CD4-positive, alpha-beta T cell treated with Interleukin-15 for 4 hours (primary cell): ENCODE measurements at regions not wholly inside any gene's neighbourhood (a gene's known extent, or its start where the extent isn't known, plus 50 kb on each side); places are given as distances from the start of the nearest gene placed in this dataset.
"Not testable (repeated sequence)": the region's sequence is repeated elsewhere in the genome, so short reads cannot be mapped to it uniquely, and the experiment has no call there.

Source experiments
- DNase-seq: peaks from one replicate; pipeline ENCODE4 v3.0.0-alpha.2; 2020; ENCODE audit warnings: low spot score

DNA sequence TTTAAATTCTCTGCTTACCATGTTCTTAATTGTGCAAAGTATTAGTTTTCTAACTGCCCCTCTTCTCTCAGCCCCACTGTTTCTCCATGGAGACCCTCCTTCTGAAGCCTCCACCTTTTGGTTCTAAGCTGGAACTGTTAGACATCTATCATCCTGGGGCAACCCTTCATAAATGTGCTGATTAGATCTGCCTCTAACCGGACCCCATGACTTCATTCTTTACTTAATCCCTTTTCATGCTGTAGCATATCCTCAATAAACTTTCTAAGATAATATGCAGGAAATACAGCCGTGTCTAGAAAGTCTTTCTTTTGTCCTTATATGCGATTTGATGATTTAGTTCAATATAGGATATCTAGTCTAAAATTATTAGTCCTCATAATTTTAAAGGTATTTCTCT is 1020.1 kb downstream of the ADGRL2 start:
- no peak for DNase-seq

DNA sequence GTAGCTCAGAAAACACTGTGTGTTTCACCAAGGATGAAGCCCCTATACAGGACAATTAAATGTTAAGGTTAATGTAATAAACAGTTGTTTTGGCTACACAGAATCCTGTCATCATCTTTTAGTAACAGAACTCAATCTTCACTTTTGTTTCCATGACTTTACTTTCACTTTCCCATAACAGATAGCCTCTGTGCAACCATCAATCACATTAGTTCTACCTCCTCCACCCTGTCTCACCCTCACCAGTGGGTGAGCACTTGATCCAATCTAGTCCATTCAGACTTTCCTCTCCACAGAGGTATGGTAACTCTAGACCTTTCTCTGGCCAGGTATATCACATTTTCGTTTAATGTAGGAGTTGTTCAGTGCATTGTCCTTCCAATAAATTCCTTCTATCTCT is 1018.5 kb downstream of the ADGRL2 start:
- DNase-seq = no peak

GRCh38 chr1:82818586-82818985 is 1017.9 kb downstream of the ADGRL2 start:
- DNase-seq = no peak

DNA sequence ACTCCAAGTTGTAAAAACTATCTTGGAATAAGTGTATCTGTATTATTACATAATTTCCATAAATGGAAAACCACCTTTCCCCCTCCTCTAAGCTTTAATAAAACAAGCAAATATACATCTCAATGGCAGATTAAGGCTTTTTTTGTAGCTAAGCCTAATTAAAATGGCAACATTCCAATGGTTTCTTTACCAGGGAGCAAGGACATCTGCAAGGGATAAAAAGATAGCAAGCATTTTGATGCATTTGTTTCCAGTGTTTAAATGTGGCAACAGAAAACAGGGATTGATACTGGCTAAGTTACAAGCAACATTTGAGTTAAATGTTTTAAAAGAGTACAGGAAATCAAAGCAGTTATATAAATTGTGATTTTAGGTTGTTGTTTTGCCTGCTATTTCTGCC is 1012.7 kb downstream of the ADGRL2 start:
- no peak for DNase-seq

- no peak for DNase-seq
Measured at GRCh38 chr1:82810601-82811000, 1009.9 kb downstream of the ADGRL2 start.

GRCh38 chr1:82807563-82807962 is 1006.8 kb downstream of the ADGRL2 start:
- DNase-seq = no peak

DNA sequence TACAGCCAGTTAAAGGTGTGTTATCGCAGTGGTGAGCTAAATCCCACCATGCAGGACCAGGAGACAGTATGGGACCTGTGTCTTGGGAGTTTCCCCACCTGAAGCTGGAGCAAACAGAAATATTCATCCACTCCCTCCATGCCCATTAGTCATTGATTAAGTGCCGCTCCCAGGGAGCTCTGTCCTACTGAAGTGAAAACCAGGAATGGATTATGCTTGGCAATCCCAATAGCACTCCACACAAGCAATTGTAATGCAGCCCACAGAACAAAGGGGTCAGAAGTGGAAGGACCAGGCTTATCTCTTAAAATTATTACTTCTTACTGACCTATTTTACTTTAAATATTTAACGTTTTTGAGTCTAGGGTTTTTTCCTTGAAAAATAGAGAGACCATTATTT is 1005.4 kb downstream of the ADGRL2 start:
- no peak for DNase-seq

GRCh38 chr1:82801176-82801575 is 1000.4 kb downstream of the ADGRL2 start:
- no peak for DNase-seq

DNA sequence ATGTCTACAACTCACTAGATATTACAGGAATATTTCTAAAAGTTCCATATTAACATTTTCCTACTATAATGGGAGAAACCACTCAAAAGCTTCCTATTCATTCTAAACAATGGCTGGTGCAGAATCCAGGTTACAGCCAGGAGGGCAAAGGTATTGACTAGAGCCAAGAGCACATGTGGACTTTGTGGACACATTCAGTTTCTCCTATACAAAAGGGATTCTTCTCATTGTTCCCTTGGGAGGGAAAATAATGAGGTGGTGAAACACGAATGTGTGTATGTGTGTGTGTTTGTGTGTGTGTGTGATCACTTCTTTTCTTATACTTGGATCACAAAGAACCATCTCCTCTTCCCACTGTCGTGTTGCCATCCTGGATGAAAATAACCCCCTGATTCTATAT is 1000.0 kb downstream of the ADGRL2 start:
- no peak for DNase-seq

DNA sequence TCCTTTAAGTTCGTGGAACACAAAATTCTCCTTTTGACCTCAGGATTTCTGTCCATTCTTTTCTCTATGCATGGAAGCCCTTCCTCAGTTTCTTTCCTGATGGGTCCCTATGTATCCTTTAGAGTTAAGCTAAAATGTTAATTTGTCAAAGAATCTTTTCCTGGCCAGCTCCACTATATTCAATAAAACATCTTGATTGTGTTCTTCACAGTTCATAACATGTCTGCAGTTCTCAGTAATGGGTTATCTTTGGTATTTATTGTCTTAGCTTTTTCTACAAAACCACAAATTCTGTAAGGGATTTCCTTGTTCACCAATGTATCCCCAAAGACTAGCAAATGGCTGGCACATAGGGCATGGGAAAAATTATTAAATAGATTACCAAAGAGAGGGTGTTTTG is 998.5 kb downstream of the ADGRL2 start:
- DNase-seq = no peak

DNA sequence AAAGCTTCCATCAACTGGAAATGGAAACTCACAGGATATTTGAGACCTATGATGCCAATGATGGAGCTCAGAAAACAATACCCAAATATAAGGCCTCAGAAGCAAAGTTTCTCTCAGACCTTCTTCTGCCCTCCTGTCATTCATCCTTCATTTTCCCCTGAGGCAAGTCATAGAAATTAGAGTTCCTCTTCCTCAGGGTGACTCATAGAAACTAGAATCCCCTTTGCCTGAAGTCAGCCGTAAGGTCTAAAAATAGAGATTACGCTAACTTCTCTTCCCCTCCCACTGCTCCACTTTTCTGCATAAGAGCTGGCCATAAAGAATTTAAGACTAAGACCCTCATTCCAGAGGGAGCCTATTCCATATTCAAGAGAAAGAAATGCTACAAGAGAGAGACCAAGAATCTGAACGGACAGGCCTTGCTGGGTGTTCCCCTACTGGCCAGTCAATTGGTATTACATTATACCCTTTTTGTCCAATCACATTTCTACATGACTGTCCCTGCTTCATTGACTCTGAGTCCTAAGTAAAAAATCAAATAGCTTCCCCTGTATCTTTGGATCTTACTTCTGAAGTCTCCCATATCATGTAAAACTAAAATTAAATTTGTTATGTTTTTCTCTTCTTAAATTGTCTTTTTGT is 994.9 kb downstream of the ADGRL2 start:
- DNase-seq = no peak

GRCh38 chr1:82792151-82792550 is 991.4 kb downstream of the ADGRL2 start:
- no peak for DNase-seq

GRCh38 chr1:82790556-82790955 is 989.8 kb downstream of the ADGRL2 start:
- no peak for DNase-seq

DNA sequence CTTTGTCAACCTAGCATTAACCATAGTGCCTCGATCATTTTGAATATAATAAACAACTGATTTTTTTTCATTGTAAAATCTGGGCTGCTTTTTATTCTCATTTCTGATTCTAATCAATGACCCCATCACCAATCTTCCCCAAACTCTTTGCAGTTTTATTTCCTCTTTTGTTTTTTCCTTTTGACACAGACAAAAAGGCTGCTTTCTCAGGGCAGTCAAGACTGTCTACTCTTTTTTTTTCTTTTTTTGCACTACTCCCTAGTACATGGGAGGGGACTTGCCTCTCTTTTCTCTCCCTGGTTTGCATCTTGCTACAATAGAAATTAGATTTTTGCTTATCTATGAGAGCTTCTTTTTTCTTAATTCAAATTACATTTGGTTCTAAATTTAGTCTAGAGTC is 987.9 kb downstream of the ADGRL2 start:
- no peak for DNase-seq

DNA sequence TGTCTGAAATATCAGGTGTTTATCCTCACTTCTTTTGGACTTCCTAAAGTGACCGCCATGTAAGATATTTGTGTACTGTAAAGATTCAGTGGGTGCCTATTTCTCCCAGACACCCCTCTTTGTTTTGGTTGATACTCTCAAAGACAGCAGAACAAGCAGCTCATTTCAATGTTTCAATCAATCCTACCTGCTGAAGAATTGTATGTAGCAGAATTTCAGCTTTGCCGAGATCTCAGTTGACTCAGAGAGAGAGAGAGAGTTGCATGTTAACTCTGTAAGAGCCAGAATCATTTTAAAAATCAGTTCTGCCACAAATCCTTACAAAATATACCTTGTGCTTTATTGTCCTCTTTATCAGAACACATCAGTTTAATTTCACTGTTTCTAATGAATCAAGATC is 987.3 kb downstream of the ADGRL2 start:
- DNase-seq = no peak

- DNase-seq = no peak
Measured at GRCh38 chr1:82786883-82787282, 986.1 kb downstream of the ADGRL2 start.

- no peak for DNase-seq
Measured at GRCh38 chr1:82785268-82785790, 984.6 kb downstream of the ADGRL2 start.

- DNase-seq = no peak
Measured at GRCh38 chr1:82783044-82783443, 982.3 kb downstream of the ADGRL2 start.

- no peak for DNase-seq
Measured at GRCh38 chr1:82782599-82782998, 981.9 kb downstream of the ADGRL2 start.

DNA sequence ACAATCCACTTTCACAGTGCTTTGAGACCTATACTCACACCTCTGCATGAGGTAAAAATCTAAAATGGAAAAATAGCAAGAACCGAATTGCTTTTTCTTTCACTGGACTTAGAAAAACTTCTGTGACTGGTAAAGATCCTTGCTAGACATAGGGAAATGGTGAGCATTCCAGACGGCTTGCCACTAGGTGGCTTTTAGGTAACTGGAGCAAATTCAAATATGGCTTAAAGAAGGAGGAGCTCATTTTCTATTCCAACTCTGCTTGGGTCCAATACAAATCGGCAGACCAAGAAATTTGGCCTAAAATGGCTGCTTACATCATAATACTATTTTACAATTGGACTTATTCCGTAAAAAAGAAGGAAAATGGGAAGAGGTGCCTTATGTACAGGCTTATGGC is 977.9 kb downstream of the ADGRL2 start:
- DNase-seq = no peak

- no peak for DNase-seq
Measured at GRCh38 chr1:82777240-82777639, 976.5 kb downstream of the ADGRL2 start.

- DNase-seq = not testable (repeated sequence)
Measured at GRCh38 chr1:82776730-82777129, 976.0 kb downstream of the ADGRL2 start.

DNA sequence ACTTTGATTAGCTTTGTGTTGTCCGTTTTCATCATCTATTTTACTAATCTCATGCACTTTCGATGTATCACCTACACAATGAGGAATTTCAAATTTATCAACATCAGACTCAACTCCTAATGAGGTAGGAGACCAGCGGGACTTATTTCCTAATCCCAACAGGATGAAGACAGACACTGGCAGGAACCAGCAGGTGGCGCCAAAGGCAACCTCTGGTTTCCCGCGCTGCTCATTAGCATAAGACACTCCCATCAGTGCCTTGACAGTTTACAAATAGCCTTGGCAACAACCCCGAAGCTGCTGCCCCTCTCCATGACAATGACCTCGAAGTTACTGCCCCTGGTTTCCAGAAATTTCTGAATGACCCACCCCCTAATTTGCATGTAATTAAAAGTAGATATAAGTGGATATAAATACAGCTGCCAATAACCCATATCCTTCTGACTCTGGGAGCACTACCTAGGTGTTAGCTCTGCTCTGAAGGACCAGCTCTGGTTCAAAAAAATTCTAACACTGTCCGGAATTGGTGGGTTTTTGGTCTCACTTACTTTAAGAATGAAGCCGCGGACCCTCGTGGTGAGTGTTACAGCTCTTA is 974.8 kb downstream of the ADGRL2 start:
- DNase-seq = no peak
